Mesenchymal stem cell (in vitro differentiated cells and primary cell): ENCODE measurements at regions not wholly inside any gene's neighbourhood (a gene's known extent, or its start where the extent isn't known, plus 50 kb on each side); places are given as distances from the start of the nearest gene placed in this dataset.
"Not testable (repeated sequence)": the region's sequence is repeated elsewhere in the genome, so short reads cannot be mapped to it uniquely, and the experiment has no call there.

Experiments
- DNase-seq: peaks from one replicate; pipeline ENCODE4 v3.0.0-alpha.2; 2013
- H2AFZ ChIP-seq: one replicate; pipeline ENCODE4 v1.6.1; 2013; ENCODE audit warnings: low read depth, mild to moderate bottlenecking, control low read depth, inconsistent platforms, low read length, moderate library complexity
- H2AK5ac ChIP-seq: 2 replicates; pipeline ENCODE4 v1.6.1; 2013; ENCODE audit warnings: low read length, moderate library complexity, mild to moderate bottlenecking, inconsistent platforms; ENCODE audit not compliant: severe bottlenecking
- H2BK120ac ChIP-seq: one replicate; pipeline ENCODE4 v1.6.1; 2013; ENCODE audit warnings: low read depth, mild to moderate bottlenecking, inconsistent platforms, low read length, moderate library complexity
- H2BK12ac ChIP-seq, 2 experiments: one replicate each; pipeline ENCODE4 v1.6.1; 2013; ENCODE audit warnings: inconsistent platforms in 2 of 2, low read length in 2 of 2, mild to moderate bottlenecking in 2 of 2, moderate library complexity in 2 of 2, control low read depth in 1 of 2
- H2BK15ac ChIP-seq: one replicate; pipeline ENCODE4 v1.6.1; 2013; ENCODE audit warnings: mild to moderate bottlenecking, low read depth, inconsistent platforms; ENCODE audit not compliant: poor library complexity, severe bottlenecking
- H2BK5ac ChIP-seq: 2 replicates; pipeline ENCODE4 v1.6.1; 2013; ENCODE audit warnings: low read depth, mild to moderate bottlenecking, low read length, control low read depth, inconsistent platforms; ENCODE audit not compliant: poor library complexity, severe bottlenecking
- H3K14ac ChIP-seq, 2 experiments: one replicate each; pipeline ENCODE4 v1.6.1; 2013; ENCODE audit warnings: inconsistent platforms in 2 of 2, low read length in 2 of 2, control low read depth in 1 of 2, mild to moderate bottlenecking in 1 of 2, moderate library complexity in 1 of 2
- H3K18ac ChIP-seq, 2 experiments: one replicate each; pipeline ENCODE4 v1.6.1; 2013; ENCODE audit warnings: inconsistent platforms in 2 of 2, low read length in 2 of 2, control low read depth in 1 of 2, low read depth in 1 of 2, mild to moderate bottlenecking in 1 of 2
- H3K23ac ChIP-seq, 2 experiments: one replicate each; pipeline ENCODE4 v1.6.1; 2013; ENCODE audit warnings: inconsistent platforms in 2 of 2, low read length in 2 of 2, mild to moderate bottlenecking in 2 of 2, moderate library complexity in 2 of 2, control low read depth in 1 of 2
- H3K27ac ChIP-seq: 2 replicates; pipeline ENCODE4 v1.5.1; 2013; ENCODE audit warnings: mild to moderate bottlenecking, moderate library complexity, low read length, control low read depth, inconsistent platforms; ENCODE audit not compliant: poor library complexity, severe bottlenecking
- H3K27me3 ChIP-seq, 2 experiments: 2 replicates each; pipeline versions ENCODE4 v1.6.1 to v1.7.0; 2013; ENCODE audit warnings: low read length in 2 of 2, mild to moderate bottlenecking in 2 of 2, moderate library complexity in 2 of 2, control low read depth in 1 of 2, inconsistent platforms in 1 of 2; ENCODE audit not compliant: control insufficient read depth in 1 of 2, insufficient read depth in 1 of 2
- H3K36me3 ChIP-seq, 2 experiments: 2 replicates each; pipeline versions ENCODE4 v1.6.1 to v1.7.0; 2013; ENCODE audit warnings: low read length in 2 of 2, control low read depth in 1 of 2, inconsistent platforms in 1 of 2, low read depth in 1 of 2, mild to moderate bottlenecking in 1 of 2; ENCODE audit not compliant: insufficient read depth in 2 of 2, control insufficient read depth in 1 of 2
- H3K4ac ChIP-seq, 2 experiments: one replicate each; pipeline ENCODE4 v1.6.1; 2013; ENCODE audit warnings: inconsistent platforms in 2 of 2, low read length in 2 of 2, mild to moderate bottlenecking in 2 of 2, moderate library complexity in 2 of 2, control low read depth in 1 of 2, low read depth in 1 of 2
- H3K4me1 ChIP-seq: 2 replicates; pipeline ENCODE4 v1.6.1; 2013; ENCODE audit warnings: low read depth, low read length, control low read depth; ENCODE audit not compliant: control insufficient read depth, insufficient read depth
- H3K4me2 ChIP-seq: 2 replicates; pipeline ENCODE4 v1.6.1; 2013; ENCODE audit warnings: low read length, mild to moderate bottlenecking, inconsistent platforms; ENCODE audit not compliant: poor library complexity, severe bottlenecking
- H3K4me3 ChIP-seq, 2 experiments: 2 replicates each; pipeline versions ENCODE4 v1.5.1 to v1.7.0; 2013; ENCODE audit warnings: low read length in 2 of 2, mild to moderate bottlenecking in 2 of 2, control low read depth in 1 of 2, low read depth in 1 of 2; ENCODE audit not compliant: insufficient read depth in 1 of 2
- H3K79me1 ChIP-seq: replicated peaks from 2 replicates; pipeline ENCODE4 v1.6.1; 2013; ENCODE audit warnings: mild to moderate bottlenecking, control low read depth, low read length, inconsistent platforms; ENCODE audit not compliant: poor library complexity, severe bottlenecking
- H3K9ac ChIP-seq: 2 replicates; pipeline ENCODE4 v1.7.0; 2013; ENCODE audit warnings: mild to moderate bottlenecking, low read length, moderate library complexity
- H3K9me3 ChIP-seq: 2 replicates; pipeline ENCODE4 v1.7.0; 2013; ENCODE audit warnings: mild to moderate bottlenecking, low read length; ENCODE audit not compliant: control insufficient read depth
- H4K8ac ChIP-seq: one replicate; pipeline ENCODE4 v1.6.1; 2013; ENCODE audit warnings: inconsistent platforms, mild to moderate bottlenecking, low read length, moderate library complexity
- H4K91ac ChIP-seq: one replicate; pipeline ENCODE4 v1.6.1; 2013; ENCODE audit warnings: mild to moderate bottlenecking, low read length, inconsistent platforms
- WGBS: methylation state at CpG from one replicate; pipeline ENCODE4 v1.1.7; 2013; ENCODE audit warnings: mixed read lengths; 5-methylcytosine and 5-hydroxymethylcytosine counted together

- H3K4ac ChIP-seq, H2BK12ac ChIP-seq, H3K36me3 ChIP-seq, H3K18ac ChIP-seq, H3K27me3 ChIP-seq, H2AK5ac ChIP-seq, H3K79me1 ChIP-seq, H3K9me3 ChIP-seq, H2BK5ac ChIP-seq, H2BK120ac ChIP-seq, H3K4me2 ChIP-seq, H3K4me3 ChIP-seq, H4K8ac ChIP-seq, H3K27ac ChIP-seq, H2AFZ ChIP-seq, H3K14ac ChIP-seq, H4K91ac ChIP-seq, H3K23ac ChIP-seq, DNase-seq, H3K9ac ChIP-seq, H2BK15ac ChIP-seq: not testable (repeated sequence)
- WGBS: 64% methylated on average over 2 of the region's 2 CpGs
- H3K4me1 ChIP-seq: peaks cover 16% of the 10 kb centered on the region
These were observed 541.5 kb upstream of the B3GAT1 start for GRCh38 chr11:134953417-134953970.

GRCh38 chr11:134951305-134951700 lies 539.3 kb upstream of the B3GAT1 start:
- no peaks in the 10 kb centered on the region for H3K27me3 ChIP-seq

DNA sequence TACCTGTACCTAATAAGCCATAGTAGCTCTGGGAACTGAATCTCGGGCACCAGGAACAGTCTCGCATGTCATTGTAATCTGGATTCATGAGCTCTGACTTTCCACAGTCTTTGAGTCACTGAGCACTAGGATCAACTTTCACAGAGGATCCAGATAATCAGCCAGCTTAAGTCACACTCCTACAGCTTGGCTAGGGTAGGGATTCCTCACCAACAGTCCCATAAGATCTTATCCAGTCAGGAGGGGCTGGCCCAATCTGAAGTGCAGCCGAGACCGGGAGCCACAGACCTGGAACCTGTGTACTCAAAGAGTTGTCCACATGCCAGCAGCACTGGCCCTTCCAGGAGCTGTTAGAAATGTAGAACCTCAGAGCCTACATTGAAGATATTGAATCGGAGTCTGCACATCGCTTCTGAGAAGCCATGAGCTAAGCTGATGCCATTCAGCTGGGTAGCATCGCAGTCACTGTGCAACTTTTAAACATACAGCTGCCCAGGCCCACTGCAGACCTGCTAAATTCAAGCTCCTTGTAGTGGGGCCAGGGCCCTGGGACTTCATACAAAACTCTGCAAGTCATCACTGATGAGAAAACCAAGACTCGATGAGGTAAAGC lies 538.8 kb upstream of the B3GAT1 start:
- no peak overlapping the region for H2BK120ac ChIP-seq

More at GRCh38 chr11:134951305-134951700, 539.3 kb upstream of the B3GAT1 start:
- H3K4me2 ChIP-seq: peak overlapping the region; percentile 3
- H2BK120ac ChIP-seq: no peak overlapping the region
- no peaks in the 10 kb centered on the region for H3K79me1 ChIP-seq
- H3K23ac ChIP-seq: no peak overlapping the region
- H3K9ac ChIP-seq: peak overlapping the region; percentile 64
- H2AK5ac ChIP-seq: no peak overlapping the region
- H2AFZ ChIP-seq: no peak overlapping the region
- no peak overlapping the region for H3K27ac ChIP-seq
- no peaks in the 10 kb centered on the region for H3K9me3 ChIP-seq
- peak overlapping the region; percentile 69 for H4K8ac ChIP-seq
- peak; percentile 54 for DNase-seq
- no peak overlapping the region for H3K14ac ChIP-seq
- no peaks in the 10 kb centered on the region for H3K36me3 ChIP-seq
- 57% methylated on average over 6 of the region's 6 CpGs for WGBS
- H3K4me1 ChIP-seq: peaks cover 17% of the 10 kb centered on the region
- H2BK12ac ChIP-seq: no peak overlapping the region
- H3K4ac ChIP-seq: no peak overlapping the region
- H2BK15ac ChIP-seq: no peak overlapping the region
- peak overlapping the region in 1 of 2 experiments; percentile 69 for H3K4me3 ChIP-seq
- H4K91ac ChIP-seq: peak overlapping the region; percentile 50
- no peak overlapping the region for H2BK5ac ChIP-seq
- peak overlapping the region in 1 of 2 experiments; percentile 52 for H3K18ac ChIP-seq

More for the DNA sequence above, 538.8 kb upstream of the B3GAT1 start:
- H3K4me2 ChIP-seq: no peak overlapping the region
- peak overlapping the region; percentile 83 for H4K8ac ChIP-seq
- H2BK15ac ChIP-seq: peak overlapping the region; percentile 48
- H3K4me3 ChIP-seq: peak overlapping the region in 1 of 2 experiments; percentile 69
- 87% methylated on average over 7 of the region's 8 CpGs for WGBS
- no peaks in the 10 kb centered on the region for H3K9me3 ChIP-seq
- H3K27ac ChIP-seq: peak overlapping the region; percentile 36
- no peak overlapping the region for H3K14ac ChIP-seq
- H2AFZ ChIP-seq: peak overlapping the region; percentile 58
- H2AK5ac ChIP-seq: peak overlapping the region; percentile 22
- H2BK5ac ChIP-seq: no peak overlapping the region
- peaks cover 21% of the 10 kb centered on the region for H3K4me1 ChIP-seq
- no peaks in the 10 kb centered on the region for H3K79me1 ChIP-seq
- H3K23ac ChIP-seq: no peak overlapping the region
- no peak overlapping the region for H3K4ac ChIP-seq
- no peaks in the 10 kb centered on the region for H3K36me3 ChIP-seq
- DNase-seq: peak; percentile 35
- peak overlapping the region; percentile 38 to 49 for H3K18ac ChIP-seq
- no peaks in the 10 kb centered on the region for H3K27me3 ChIP-seq
- H3K9ac ChIP-seq: peak overlapping the region; percentile 64
- no peak overlapping the region for H2BK12ac ChIP-seq
- H4K91ac ChIP-seq: no peak overlapping the region
